Lower leg skin (tissue), 4 donors: ENCODE measurements at regions not wholly inside any gene's neighbourhood (a gene's known extent, or its start where the extent isn't known, plus 50 kb on each side); places are given as distances from the start of the nearest gene placed in this dataset.

ENCODE experiments used
- DNase-seq, 2 donors: peaks; one replicate each; pipeline ENCODE4 v3.0.0-alpha.2; 2019; ENCODE audit warnings: low spot score in 2 of 2
- H3K4me3 ChIP-seq: fragments of 200-600 bp; sonication (generic); 2 replicates; pipeline ENCODE4 v1.5.1; 2017; ENCODE audit warnings: mild to moderate bottlenecking, low read depth; ENCODE audit not compliant: poor library complexity, severe bottlenecking
- POLR2A ChIP-seq, 2 donors: fragments of 450-650 bp; IDR thresholded peaks; one replicate each; pipeline ENCODE4 v1.6.1; 2016 to 2017; ENCODE audit warnings: antibody characterized with exemption in 2 of 2, mild to moderate bottlenecking in 1 of 2, moderate library complexity in 1 of 2
- WGBS, 2 donors: methylation state at CpG; one replicate each; pipeline ENCODE4 v1.1.5; 2018; 5-methylcytosine and 5-hydroxymethylcytosine counted together
- intact Hi-C: fragments of 100-400 bp; cut with DNase I; formaldehyde crosslinking; loops from one replicate; pipeline ENCODE4 v1.15.0; 2023; ENCODE audit warnings: low total_unique reads
- TF ChIP-seq, protein P1 (sequence below), 3 donors: fragments of 450-650 bp; IDR thresholded peaks; one replicate each; pipeline ENCODE4 v1.5.1; 2016; ENCODE audit warnings: antibody characterized with exemption in 3 of 3, mild to moderate bottlenecking in 3 of 3, moderate library complexity in 2 of 3

DNA sequence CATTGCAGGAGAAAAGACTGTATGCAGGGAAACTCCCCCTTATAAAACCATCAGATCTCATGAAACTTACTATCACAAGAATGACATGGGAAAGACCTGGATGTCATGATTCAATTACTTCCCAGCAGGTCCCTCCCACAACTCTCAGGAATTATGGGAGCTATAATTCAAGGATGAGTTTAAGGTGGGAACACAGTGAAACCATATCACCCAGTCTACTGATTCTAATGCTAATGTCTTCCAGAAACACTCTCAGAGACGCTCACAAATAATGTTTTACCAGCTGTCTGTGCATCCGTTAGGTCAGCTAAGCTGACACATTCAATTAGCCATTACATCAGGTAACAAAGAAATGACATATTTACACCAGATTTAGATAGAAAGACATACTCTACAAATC lies 637.9 kb downstream of the NLGN4Y start:
- DNase-seq = no peak
- intact Hi-C loops = no loop called here
- H3K4me3 ChIP-seq = no peak overlapping the region
- no peak for TF ChIP-seq POLR2A (IDR thresholded peaks at IDR 0.05)
- TF ChIP-seq, protein P1, sequence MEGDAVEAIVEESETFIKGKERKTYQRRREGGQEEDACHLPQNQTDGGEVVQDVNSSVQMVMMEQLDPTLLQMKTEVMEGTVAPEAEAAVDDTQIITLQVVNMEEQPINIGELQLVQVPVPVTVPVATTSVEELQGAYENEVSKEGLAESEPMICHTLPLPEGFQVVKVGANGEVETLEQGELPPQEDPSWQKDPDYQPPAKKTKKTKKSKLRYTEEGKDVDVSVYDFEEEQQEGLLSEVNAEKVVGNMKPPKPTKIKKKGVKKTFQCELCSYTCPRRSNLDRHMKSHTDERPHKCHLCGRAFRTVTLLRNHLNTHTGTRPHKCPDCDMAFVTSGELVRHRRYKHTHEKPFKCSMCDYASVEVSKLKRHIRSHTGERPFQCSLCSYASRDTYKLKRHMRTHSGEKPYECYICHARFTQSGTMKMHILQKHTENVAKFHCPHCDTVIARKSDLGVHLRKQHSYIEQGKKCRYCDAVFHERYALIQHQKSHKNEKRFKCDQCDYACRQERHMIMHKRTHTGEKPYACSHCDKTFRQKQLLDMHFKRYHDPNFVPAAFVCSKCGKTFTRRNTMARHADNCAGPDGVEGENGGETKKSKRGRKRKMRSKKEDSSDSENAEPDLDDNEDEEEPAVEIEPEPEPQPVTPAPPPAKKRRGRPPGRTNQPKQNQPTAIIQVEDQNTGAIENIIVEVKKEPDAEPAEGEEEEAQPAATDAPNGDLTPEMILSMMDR (IDR thresholded peaks at IDR 0.05) = no peak
- 83% methylated on average over 2 of the region's 2 CpGs; no CpG with 5 or more reads in 1 of the 2 donors for WGBS, 2 donors

DNA sequence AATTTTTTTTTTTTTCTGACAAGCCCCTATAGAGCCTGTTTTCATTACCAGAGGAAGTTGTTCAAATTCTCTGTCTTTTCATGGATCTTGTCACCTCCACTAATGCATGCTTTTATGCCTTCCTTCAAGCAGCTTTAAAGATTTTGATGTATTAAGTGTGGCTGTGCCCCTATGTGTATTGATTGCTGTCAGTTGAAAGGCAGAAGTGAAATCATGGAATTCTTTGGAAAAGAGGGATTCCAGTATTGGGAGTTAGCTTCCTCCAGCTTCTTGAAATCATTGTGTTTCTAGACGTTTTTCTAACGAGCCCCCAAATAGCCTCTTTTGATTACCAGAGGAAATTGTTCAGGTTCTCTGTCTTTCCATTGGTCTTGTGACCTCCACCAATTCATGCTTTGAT lies 655.6 kb downstream of the NLGN4Y start:
- TF ChIP-seq, protein P1 (IDR thresholded peaks at IDR 0.05) = no peak
- no peak for TF ChIP-seq POLR2A (IDR thresholded peaks at IDR 0.05)
- 60% methylated on average over 2 of the region's 2 CpGs; no CpG with 5 or more reads in 1 of the 2 donors for WGBS, 2 donors
- DNase-seq = no peak
- intact Hi-C loops = no loop called here
- no peak overlapping the region for H3K4me3 ChIP-seq

DNA sequence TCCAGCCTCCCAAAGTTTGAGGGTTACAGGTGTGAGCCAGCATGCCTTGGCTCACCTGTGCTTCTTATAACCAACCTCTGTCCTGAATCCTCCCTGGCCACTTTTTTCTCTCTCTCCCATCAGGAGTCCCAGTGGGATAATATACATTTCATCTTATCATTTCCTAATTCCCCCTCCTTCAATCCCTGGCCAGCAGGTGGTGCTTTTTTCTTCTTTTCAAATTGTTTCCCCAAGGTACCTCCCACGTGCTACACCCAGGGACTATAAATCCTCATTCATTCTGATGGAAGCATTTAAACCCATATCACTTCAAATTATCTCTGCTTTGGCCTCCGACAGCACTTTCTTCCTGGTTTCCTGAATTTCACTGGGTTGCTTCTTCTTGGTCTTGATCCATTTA lies 704.7 kb downstream of the NLGN4Y start:
- intact Hi-C loops = no loop called here
- H3K4me3 ChIP-seq = no peak overlapping the region
- TF ChIP-seq, protein P1 (IDR thresholded peaks at IDR 0.05) = no peak
- no peak for DNase-seq
- WGBS, 2 donors = 23% methylated on average over 2 of the region's 2 CpGs; no CpG with 5 or more reads in 1 of the 2 donors

DNA sequence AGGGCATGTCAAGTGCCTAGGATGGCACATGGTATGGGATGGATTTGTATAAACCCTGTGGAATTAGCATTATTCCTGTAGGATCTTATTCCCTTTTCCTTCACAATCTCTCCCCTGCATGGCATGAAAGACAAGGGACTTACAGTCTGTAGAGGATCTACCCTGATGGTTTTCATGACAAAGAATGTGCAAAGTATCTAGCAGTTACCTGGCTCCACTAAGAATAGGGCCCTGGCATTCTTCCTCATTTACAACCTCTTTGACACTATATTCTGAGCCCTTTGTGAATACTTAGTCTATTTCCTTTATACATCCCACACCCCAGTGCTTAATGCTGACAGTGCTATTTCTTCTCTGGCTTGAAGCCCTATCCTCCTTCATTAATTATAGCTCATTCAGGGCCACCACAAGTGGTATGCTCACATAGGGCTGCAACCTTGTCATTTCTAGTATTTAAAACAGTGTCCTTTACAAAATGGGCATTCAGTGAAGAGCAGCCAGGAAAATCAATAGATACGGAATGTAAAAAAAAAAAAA lies 715.3 kb downstream of the NLGN4Y start:
- 90% methylated on average over 1 of the region's 1 CpG; no CpG with 5 or more reads in 1 of the 2 donors for WGBS, 2 donors
- TF ChIP-seq, protein P1 (IDR thresholded peaks at IDR 0.05) = no peak
- TF ChIP-seq POLR2A (IDR thresholded peaks at IDR 0.05) = no peak
- intact Hi-C loops = no loop called here

DNA sequence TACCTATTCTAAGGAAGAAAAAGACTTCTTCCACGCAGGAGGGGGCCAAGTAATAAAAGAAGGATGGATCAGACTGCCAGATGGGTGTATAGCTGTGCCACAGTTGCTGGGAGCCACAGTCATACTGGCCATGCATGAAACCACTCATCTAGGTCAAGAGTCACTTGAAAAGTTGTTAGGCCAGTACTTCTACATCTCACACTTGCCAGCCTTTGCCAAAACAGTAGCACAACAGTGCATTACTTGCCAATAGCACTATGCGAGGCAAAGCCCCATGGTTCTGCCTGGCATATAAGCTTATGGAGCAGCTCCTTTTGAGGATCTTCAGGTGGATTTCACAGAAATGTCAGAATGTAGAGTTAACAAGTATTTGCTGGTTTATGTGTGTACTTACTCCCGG lies 735.0 kb downstream of the NLGN4Y start:
- TF ChIP-seq, protein P1 (IDR thresholded peaks at IDR 0.05) = no peak
- TF ChIP-seq POLR2A (IDR thresholded peaks at IDR 0.05) = no peak
- 54% methylated on average over 3 of the region's 3 CpGs; no CpG with 5 or more reads in 1 of the 2 donors for WGBS, 2 donors
- intact Hi-C loops = no loop called here
- no peak overlapping the region for H3K4me3 ChIP-seq
- DNase-seq = no peak

More for the DNA sequence above, 715.3 kb downstream of the NLGN4Y start:
- no peak overlapping the region for H3K4me3 ChIP-seq
- no peak for DNase-seq

DNA sequence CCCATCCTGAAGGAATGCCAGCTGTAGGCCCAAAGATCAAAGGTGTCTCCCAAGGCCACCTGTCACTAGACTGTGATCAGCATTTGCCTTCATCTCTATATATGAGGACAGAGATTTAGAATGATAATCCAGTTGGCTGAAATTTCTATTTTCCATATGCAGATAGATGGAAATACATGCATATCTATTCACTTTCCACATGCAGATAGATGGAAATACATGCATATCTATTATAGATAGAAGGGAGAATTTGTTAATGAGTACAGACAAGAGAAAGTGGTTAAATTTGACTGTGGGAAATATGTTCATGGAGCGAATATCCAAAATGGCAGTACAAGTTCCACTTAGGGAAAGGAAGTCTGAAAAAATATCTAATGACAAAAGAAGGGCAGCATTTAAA lies 762.2 kb downstream of the NLGN4Y start:
- TF ChIP-seq, protein P1 (IDR thresholded peaks at IDR 0.05) = no peak
- TF ChIP-seq POLR2A (IDR thresholded peaks at IDR 0.05) = no peak
- 94% methylated on average over 1 of the region's 1 CpG; no CpG with 5 or more reads in 1 of the 2 donors for WGBS, 2 donors
- DNase-seq = no peak
- H3K4me3 ChIP-seq = no peak overlapping the region
- intact Hi-C loops = no loop called here
